CD14-positive monocyte (primary cell): ENCODE measurements at regions not wholly inside any gene's neighbourhood (a gene's known extent, or its start where the extent isn't known, plus 50 kb on each side); places are given as distances from the start of the nearest gene placed in this dataset.

Experiments used
- DNase-seq, 3 donors: peaks; one replicate each; pipeline ENCODE4 v3.0.0-alpha.2; 2011 to 2022
- H2AFZ ChIP-seq: 2 replicates; pipeline ENCODE4 v1.6.0; 2012; ENCODE audit warnings: mild to moderate bottlenecking, low read depth, low read length, inconsistent platforms; ENCODE audit not compliant: insufficient read depth, poor library complexity, severe bottlenecking
- H3K27ac ChIP-seq, 2 donors: 1 replicate in 1 of 2; 2 replicates in 1 of 2; pipeline ENCODE4 v1.5.1; 2012 to 2013; ENCODE audit warnings: low read length in 2 of 2, control low read depth in 1 of 2, inconsistent platforms in 1 of 2, low read depth in 1 of 2, mild to moderate bottlenecking in 1 of 2
- H3K27me3 ChIP-seq, 2 donors: one replicate each; pipeline versions ENCODE4 v1.6.0 to v1.6.1; 2011 to 2013; ENCODE audit warnings: low read length in 2 of 2; ENCODE audit not compliant: control insufficient read depth in 2 of 2, insufficient read depth in 2 of 2
- H3K36me3 ChIP-seq, 2 donors: replicated peaks in 1 of 2; 1 replicate in 1 of 2; 2 replicates in 1 of 2; pipeline versions ENCODE4 v1.5.1 to v1.6.1; 2012 to 2013; ENCODE audit warnings: low read length in 2 of 2, control low read depth in 1 of 2, inconsistent platforms in 1 of 2, mild to moderate bottlenecking in 1 of 2; ENCODE audit not compliant: insufficient read depth in 2 of 2, control insufficient read depth in 1 of 2
- H3K4me1 ChIP-seq, 2 donors: 1 replicate in 1 of 2; 2 replicates in 1 of 2; pipeline versions ENCODE4 v1.5.1 to v1.6.1; 2012 to 2013; ENCODE audit warnings: low read length in 2 of 2, control low read depth in 1 of 2, inconsistent platforms in 1 of 2, mild to moderate bottlenecking in 1 of 2, moderate library complexity in 1 of 2; ENCODE audit not compliant: insufficient read depth in 2 of 2, control insufficient read depth in 1 of 2
- H3K4me2 ChIP-seq: replicated peaks from 2 replicates; pipeline ENCODE3; 2012; ENCODE audit warnings: low read length, moderate library complexity, mild to moderate bottlenecking; ENCODE audit not compliant: poor library complexity, severe bottlenecking; ENCODE audit errors: extremely low read depth
- H3K4me3 ChIP-seq, 3 experiments: fragments of 200-600 bp in 1 of 3; sonication (generic) in 1 of 3; replicated peaks in 1 of 3; 1 replicate in 2 of 3; 2 replicates in 1 of 3; pipeline ENCODE4 v1.5.1; 2011 to 2013; ENCODE audit warnings: low read length in 3 of 3, mild to moderate bottlenecking in 3 of 3, control low read depth in 2 of 3, low read depth in 2 of 3, inconsistent platforms in 1 of 3, moderate library complexity in 1 of 3
- H3K79me2 ChIP-seq: 2 replicates; pipeline ENCODE4 v1.6.0; 2012; ENCODE audit warnings: mild to moderate bottlenecking, control low read depth, inconsistent platforms, low read length, moderate library complexity; ENCODE audit not compliant: insufficient read depth
- H3K9ac ChIP-seq: 2 replicates; pipeline ENCODE4 v1.6.0; 2017; ENCODE audit warnings: low read length, mild to moderate bottlenecking; ENCODE audit not compliant: insufficient read depth, poor library complexity, severe bottlenecking
- H3K9me3 ChIP-seq, 2 donors: replicated peaks in 1 of 2; 1 replicate in 1 of 2; 2 replicates in 1 of 2; pipeline versions ENCODE4 v1.5.1 to v1.6.1; 2012 to 2013; ENCODE audit warnings: low read length in 2 of 2, control low read depth in 1 of 2; ENCODE audit not compliant: control insufficient read depth in 1 of 2, insufficient read depth in 1 of 2
- H4K20me1 ChIP-seq: 2 replicates; pipeline ENCODE4 v1.6.0; 2012; ENCODE audit warnings: mild to moderate bottlenecking, low read length, control low read depth, moderate library complexity; ENCODE audit not compliant: insufficient read depth
- H3K27ac Mint-ChIP-seq, 7 donors: one replicate each; pipeline ENCODE4 v1.8.0; 2020; ENCODE audit warnings: mild to moderate bottlenecking in 7 of 7, mixed read lengths in 7 of 7, moderate library complexity in 6 of 7, inconsistent platforms in 2 of 7
- H3K27me3 Mint-ChIP-seq, 3 donors: one replicate each; pipeline ENCODE4 v1.8.0; 2021 to 2022; ENCODE audit warnings: low read depth in 3 of 3, mild to moderate bottlenecking in 3 of 3, mixed read lengths in 3 of 3, moderate library complexity in 3 of 3, inconsistent platforms in 1 of 3
- H3K36me3 Mint-ChIP-seq, 2 donors: one replicate each; pipeline ENCODE4 v1.8.0; 2020; ENCODE audit warnings: mixed read lengths in 2 of 2, inconsistent platforms in 1 of 2, mild to moderate bottlenecking in 1 of 2
- H3K4me1 Mint-ChIP-seq: one replicate; pipeline ENCODE4 v1.8.0; 2020; ENCODE audit warnings: mild to moderate bottlenecking, mixed read lengths
- H3K4me3 Mint-ChIP-seq, 2 donors: one replicate each; pipeline ENCODE4 v1.8.0; 2020; ENCODE audit warnings: mild to moderate bottlenecking in 2 of 2, mixed read lengths in 2 of 2, moderate library complexity in 1 of 2
- H3K9me3 Mint-ChIP-seq, 7 donors: one replicate each; pipeline ENCODE4 v1.8.0; 2020 to 2022; ENCODE audit warnings: mixed read lengths in 7 of 7, mild to moderate bottlenecking in 6 of 7, moderate library complexity in 6 of 7, inconsistent platforms in 2 of 7
- CTCF ChIP-seq: fragments of 200-600 bp; IDR thresholded peaks from one replicate; pipeline ENCODE4 v1.8.0; 2022; ENCODE audit warnings: antibody characterized with exemption, mild to moderate bottlenecking
- WGBS: methylation state at CpG from one replicate; pipeline ENCODE4 v1.1.5; 2013; ENCODE audit warnings: missing lambda C conversion rate; ENCODE audit not compliant: insufficient coverage; 5-methylcytosine and 5-hydroxymethylcytosine counted together
- intact Hi-C, 2 donors: fragments of 100-400 bp; cut with micrococcal nuclease; formaldehyde crosslinking; loops; one replicate each; pipeline versions ENCODE4 v1.15.0 to v1.15.1; 2023

GRCh38 chr10:21021231-21021630 is 124.1 kb upstream of the NEBL start:
- H3K4me3 Mint-ChIP-seq, result no peak overlapping the region
- H3K27me3 Mint-ChIP-seq, result peaks cover 0 to 2% (median 0%) of the 10 kb centered on the region in 3 donors
- no peaks in the 10 kb centered on the region for H3K36me3 ChIP-seq
- no peak for TF ChIP-seq CTCF
- WGBS, result 94% methylated on average over 5 of the region's 6 CpGs
- H3K27ac Mint-ChIP-seq, result no peak overlapping the region
- H3K36me3 Mint-ChIP-seq, result peaks cover 0 to 7% of the 10 kb centered on the region in 2 donors
- intact Hi-C loops, result no loop called here
- no peak overlapping the region for H3K27ac ChIP-seq
- peaks cover 0 to 5% of the 10 kb centered on the region in 2 donors for H3K4me1 ChIP-seq
- no peak overlapping the region for H2AFZ ChIP-seq
- peaks cover 0 to 6% (median 0%) of the 10 kb centered on the region in 7 donors for H3K9me3 Mint-ChIP-seq
- H4K20me1 ChIP-seq, result no peaks in the 10 kb centered on the region
- no peaks in the 10 kb centered on the region for H3K27me3 ChIP-seq
- peaks cover 0 to 3% of the 10 kb centered on the region in 2 donors for H3K9me3 ChIP-seq
- H3K9ac ChIP-seq, result no peak overlapping the region
- no peak overlapping the region for H3K4me3 ChIP-seq
- no peaks in the 10 kb centered on the region for H3K79me2 ChIP-seq
- H3K4me2 ChIP-seq, result no peak overlapping the region
- no peak for DNase-seq
- H3K4me1 Mint-ChIP-seq, result peaks cover 7% of the 10 kb centered on the region

- 98% methylated on average over 6 of the region's 7 CpGs for WGBS
- H3K4me2 ChIP-seq, result no peak overlapping the region
- H3K27me3 ChIP-seq, result no peaks in the 10 kb centered on the region
- H3K27ac ChIP-seq, result no peak overlapping the region
- DNase-seq, result no peak
- Mint-ChIP-seq H3K4me1 (peaks cover 7% of the 10 kb centered on the region), H3K27ac (no peak overlapping the region), H3K27me3 (peaks cover 0 to 2% (median under 1%) of the 10 kb centered on the region in 3 donors), H3K4me3 (no peak overlapping the region), H3K9me3 (peaks cover 0 to 6% (median 0%) of the 10 kb centered on the region in 7 donors), H3K36me3 (peaks cover 0 to 7% of the 10 kb centered on the region in 2 donors)
- H3K9me3 ChIP-seq, result peaks cover 0 to 3% of the 10 kb centered on the region in 2 donors
- TF ChIP-seq CTCF, result no peak
- H3K4me3 ChIP-seq, result no peak overlapping the region
- intact Hi-C loops, result no loop called here
- no peak overlapping the region for H2AFZ ChIP-seq
- no peaks in the 10 kb centered on the region for H4K20me1 ChIP-seq
- H3K79me2 ChIP-seq, result no peaks in the 10 kb centered on the region
- no peak overlapping the region for H3K9ac ChIP-seq
- H3K36me3 ChIP-seq, result no peaks in the 10 kb centered on the region
- H3K4me1 ChIP-seq, result peaks cover 0 to 5% of the 10 kb centered on the region in 2 donors
These were observed 123.4 kb upstream of the NEBL start for GRCh38 chr10:21020545-21020944.
